ENCODE measurements at regions not wholly inside any gene's neighbourhood (a gene's known extent, or its start where the extent isn't known, plus 50 kb on each side); places are given as distances from the start of the nearest gene placed in this dataset.
"Not testable (repeated sequence)": the region's sequence is repeated elsewhere in the genome, so short reads cannot be mapped to it uniquely, and the experiment has no call there.

DNA sequence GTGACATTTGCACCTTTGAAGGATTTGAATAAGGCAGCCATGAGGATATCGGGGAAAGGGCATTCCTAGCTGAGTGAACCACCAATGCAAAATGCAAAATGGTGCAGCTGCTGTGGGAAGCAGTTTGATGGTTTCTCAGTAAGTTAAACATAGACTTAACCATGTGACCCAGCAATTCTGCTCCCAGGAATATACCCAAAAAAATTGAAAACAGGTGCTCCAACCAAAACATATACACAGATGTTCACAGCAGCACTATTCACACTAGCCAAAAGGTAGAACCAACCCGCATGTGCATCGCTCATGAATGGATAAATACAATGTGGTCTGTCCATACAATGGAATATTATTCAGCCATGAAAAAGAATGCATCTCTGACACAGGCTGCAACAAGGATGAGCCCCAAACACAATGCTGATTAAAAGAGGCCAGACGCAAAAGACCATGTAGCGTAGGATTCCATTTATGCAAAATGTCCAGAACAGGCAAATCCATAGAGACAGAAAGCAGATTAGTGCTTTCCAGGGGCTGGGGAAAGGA is 215.0 kb upstream of the MYL2 start:
- Mint-ChIP-seq H3K27ac (no peak overlapping the region), H3K4me1 (no peaks in the 10 kb centered on the region), H3K9me3 (peaks cover 0 to 19% (median 0%) of the 10 kb centered on the region in 9 donors), H3K27me3 (peaks cover 0 to 3% (median 0%) of the 10 kb centered on the region in 5 donors), H3K4me3 (no peak overlapping the region), H3K36me3 (peaks cover 0 to 15% (median 0%) of the 10 kb centered on the region in 3 donors)
- ATAC-seq (no peak), DNase-seq (no peak)
- POLR2A ChIA-PET: no interaction called here

DNA sequence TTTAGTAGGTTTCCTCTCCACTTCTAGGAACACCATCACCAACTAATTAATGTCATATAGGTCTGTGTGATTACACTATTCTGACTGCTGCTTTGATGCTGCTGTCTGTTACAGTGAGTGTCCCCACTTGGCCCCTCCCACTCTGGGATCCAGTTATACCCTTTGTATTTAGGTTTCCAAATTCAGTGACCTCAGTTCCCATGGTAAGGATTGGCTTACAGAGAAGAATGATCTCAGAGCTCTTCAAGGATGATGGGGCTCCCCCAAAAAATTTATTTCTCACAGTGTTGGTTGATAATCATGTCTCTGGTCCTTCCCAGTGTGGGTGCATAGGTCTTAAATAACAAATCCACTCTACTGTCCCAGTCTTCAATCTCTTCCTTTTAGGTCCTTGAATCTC is 210.0 kb upstream of the MYL2 start:
- peak overlapping the region in 1 of 10 donors; percentile 28 for H3K27ac Mint-ChIP-seq
- H3K4me1 Mint-ChIP-seq: peaks cover 0 to 4% (median under 1%) of the 10 kb centered on the region in 4 donors
- H3K36me3 Mint-ChIP-seq: peaks cover 0 to 9% (median 0%) of the 10 kb centered on the region in 3 donors
- peaks cover 0 to 3% (median 0%) of the 10 kb centered on the region in 5 donors for H3K27me3 Mint-ChIP-seq
- ATAC-seq: no peak
- POLR2A ChIA-PET: no interaction called here
- DNase-seq: no peak
- H3K9me3 Mint-ChIP-seq: peaks cover 0 to 14% (median 0%) of the 10 kb centered on the region in 9 donors
- H3K4me3 Mint-ChIP-seq: no peak overlapping the region

DNA sequence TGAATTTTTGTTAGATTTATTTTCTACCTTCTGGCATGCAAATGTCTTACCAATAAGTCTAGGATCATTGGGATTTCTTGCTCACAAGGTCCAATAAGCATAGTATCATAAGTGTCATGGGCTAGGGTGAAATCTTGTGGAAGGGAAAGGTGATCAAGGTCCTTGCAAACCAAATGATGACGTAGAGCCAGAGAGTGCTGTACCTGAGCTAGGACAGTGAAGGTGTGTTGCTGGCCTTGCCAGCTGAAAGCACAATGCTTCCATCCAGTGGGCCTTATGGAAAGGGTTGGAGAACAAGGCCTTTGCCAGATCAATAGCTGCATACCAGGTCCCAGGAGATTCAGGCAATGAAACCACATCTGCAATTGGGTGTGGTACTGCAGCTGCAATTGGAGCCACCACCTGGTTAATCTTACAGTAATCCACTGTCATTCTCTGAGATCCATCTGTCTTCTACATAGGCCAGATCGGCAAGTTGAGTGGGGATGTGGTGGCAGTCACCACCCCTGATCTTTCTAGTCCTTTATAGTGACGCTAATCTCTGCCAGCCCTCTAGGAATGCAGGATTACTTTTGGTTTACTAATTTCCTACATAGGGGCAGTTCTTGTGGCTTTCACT is 208.9 kb upstream of the MYL2 start:
- no peak for DNase-seq
- ATAC-seq: no peak
- H3K4me1 Mint-ChIP-seq: peaks cover 0 to 4% (median under 1%) of the 10 kb centered on the region in 4 donors
- no peaks in the 10 kb centered on the region for H3K36me3 Mint-ChIP-seq
- POLR2A ChIA-PET: no interaction called here
- peak overlapping the region in 1 of 10 donors; percentile 28 for H3K27ac Mint-ChIP-seq
- peaks cover 0 to 3% (median 0%) of the 10 kb centered on the region in 9 donors for H3K9me3 Mint-ChIP-seq
- H3K4me3 Mint-ChIP-seq: no peak overlapping the region
- no peaks in the 10 kb centered on the region for H3K27me3 Mint-ChIP-seq

DNA sequence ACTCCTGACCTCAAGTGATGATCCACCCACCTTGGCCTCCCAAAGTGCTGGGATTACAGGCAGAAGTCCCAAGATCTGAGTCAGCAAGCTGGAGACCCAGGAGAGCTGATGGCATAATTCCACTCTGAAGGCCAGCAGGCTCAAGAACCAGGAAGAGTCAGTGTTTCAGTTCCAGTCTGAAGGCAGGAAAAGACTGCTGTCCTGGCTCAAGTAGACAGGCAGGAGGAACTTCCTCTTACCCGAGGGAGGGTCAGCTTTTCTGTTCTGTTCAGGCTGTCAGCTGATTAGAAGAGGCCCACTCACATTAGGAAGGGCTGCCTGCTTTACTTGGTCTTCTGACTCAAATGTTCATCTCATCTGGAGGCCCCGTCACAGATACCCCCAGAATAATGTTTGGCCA is 206.0 kb upstream of the MYL2 start:
- Mint-ChIP-seq H3K36me3 (no peaks in the 10 kb centered on the region), H3K27ac (peak overlapping the region in 1 of 10 donors; percentile 57), H3K27me3 (peaks cover 0 to 7% (median 3%) of the 10 kb centered on the region in 5 donors), H3K4me1 (peaks cover 0 to 4% (median under 1%) of the 10 kb centered on the region in 4 donors), H3K4me3 (no peak overlapping the region), H3K9me3 (peaks cover 0 to 1% (median 0%) of the 10 kb centered on the region in 9 donors)
- no peak for DNase-seq
- no peak for ATAC-seq
- POLR2A ChIA-PET: no interaction called here

DNA sequence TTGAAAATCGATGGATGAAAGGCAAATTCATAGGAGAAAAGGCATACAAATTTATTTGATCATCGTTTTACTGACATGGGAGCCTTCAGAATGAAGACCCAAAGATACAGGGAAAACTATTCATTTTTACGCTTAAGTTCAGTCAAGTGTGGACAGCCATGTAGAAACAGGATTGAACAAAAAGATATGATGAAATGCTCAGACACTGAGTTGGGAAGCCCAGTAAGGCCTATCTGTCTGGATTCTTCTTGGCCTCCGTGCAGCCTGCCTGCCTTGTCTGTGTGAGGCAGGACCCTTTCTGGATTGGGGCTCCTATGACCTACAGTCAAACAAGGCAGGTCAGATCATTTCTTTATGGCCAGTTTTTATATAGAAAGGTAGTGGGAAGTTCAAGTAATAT is 203.8 kb upstream of the MYL2 start:
- peaks cover 0 to 4% (median under 1%) of the 10 kb centered on the region in 4 donors for H3K4me1 Mint-ChIP-seq
- POLR2A ChIA-PET: interaction anchor here (0.5 kb wide), 1 partner anchor 242 kb away, joined by 4 read pairs; no protein-coding TSS in a partner anchor
- no peak overlapping the region for H3K27ac Mint-ChIP-seq
- DNase-seq (no peak), ATAC-seq (no peak)
- H3K4me3 Mint-ChIP-seq: no peak overlapping the region
- peaks cover 0 to 9% (median 3%) of the 10 kb centered on the region in 5 donors for H3K27me3 Mint-ChIP-seq
- peaks cover 0 to 1% (median 0%) of the 10 kb centered on the region in 9 donors for H3K9me3 Mint-ChIP-seq
- no peaks in the 10 kb centered on the region for H3K36me3 Mint-ChIP-seq

DNA sequence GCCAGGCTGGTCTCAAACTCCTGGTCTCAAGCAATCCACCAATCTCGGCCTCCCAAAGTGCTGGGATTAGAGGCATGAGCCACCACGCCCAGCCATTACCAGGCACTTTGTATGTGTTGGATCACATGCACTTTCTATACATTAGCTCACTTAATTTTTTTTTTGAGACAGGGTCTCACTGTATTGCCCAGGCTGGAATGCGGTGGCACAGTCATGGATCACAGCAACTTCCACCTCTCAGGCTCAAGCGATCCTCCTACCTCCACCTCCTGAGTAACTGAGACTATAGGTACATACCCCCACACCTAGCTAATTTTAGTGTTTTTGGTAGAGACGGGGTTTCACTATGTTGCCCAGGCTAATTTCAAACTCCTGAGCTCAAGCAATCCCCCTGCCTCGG is 203.0 kb upstream of the MYL2 start:
- DNase-seq: no peak
- Mint-ChIP-seq H3K36me3 (no peaks in the 10 kb centered on the region), H3K4me1 (peaks cover 0 to 4% (median 0%) of the 10 kb centered on the region in 4 donors), H3K9me3 (peaks cover 0 to 1% (median 0%) of the 10 kb centered on the region in 9 donors), H3K27ac (no peak overlapping the region), H3K4me3 (no peak overlapping the region), H3K27me3 (peaks cover 0 to 9% (median 3%) of the 10 kb centered on the region in 5 donors)
- POLR2A ChIA-PET: no interaction called here
- no peak for ATAC-seq

DNA sequence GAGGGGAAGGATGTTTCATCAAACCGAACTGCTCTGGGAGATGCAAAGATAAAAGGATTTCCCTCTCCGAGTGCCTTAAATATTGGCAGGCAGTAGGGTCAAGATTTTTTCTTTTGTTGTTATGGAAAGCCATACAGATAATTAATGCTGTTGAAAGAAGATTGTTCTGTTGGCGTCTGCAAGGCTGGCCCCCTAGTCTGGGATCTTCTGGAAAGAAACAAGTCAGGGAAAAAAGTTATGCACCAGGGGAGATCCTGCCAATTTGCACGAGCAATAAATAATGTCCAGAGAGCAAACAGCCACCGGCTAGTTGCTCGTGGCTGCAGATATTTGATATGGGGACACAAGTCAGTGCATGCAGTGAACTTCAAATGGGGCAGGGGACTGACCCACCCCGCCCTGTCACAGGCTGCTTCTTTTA is 202.1 kb upstream of the MYL2 start:
- peaks cover 0 to 9% (median 3%) of the 10 kb centered on the region in 5 donors for H3K27me3 Mint-ChIP-seq
- no peak overlapping the region for H3K27ac Mint-ChIP-seq
- POLR2A ChIA-PET: no interaction called here
- no peaks in the 10 kb centered on the region for H3K36me3 Mint-ChIP-seq
- H3K4me3 Mint-ChIP-seq: no peak overlapping the region
- ATAC-seq (no peak), DNase-seq (no peak)
- peaks cover 0 to 4% (median 0%) of the 10 kb centered on the region in 4 donors for H3K4me1 Mint-ChIP-seq
- H3K9me3 Mint-ChIP-seq: peaks cover 0 to 1% (median 0%) of the 10 kb centered on the region in 9 donors

DNA sequence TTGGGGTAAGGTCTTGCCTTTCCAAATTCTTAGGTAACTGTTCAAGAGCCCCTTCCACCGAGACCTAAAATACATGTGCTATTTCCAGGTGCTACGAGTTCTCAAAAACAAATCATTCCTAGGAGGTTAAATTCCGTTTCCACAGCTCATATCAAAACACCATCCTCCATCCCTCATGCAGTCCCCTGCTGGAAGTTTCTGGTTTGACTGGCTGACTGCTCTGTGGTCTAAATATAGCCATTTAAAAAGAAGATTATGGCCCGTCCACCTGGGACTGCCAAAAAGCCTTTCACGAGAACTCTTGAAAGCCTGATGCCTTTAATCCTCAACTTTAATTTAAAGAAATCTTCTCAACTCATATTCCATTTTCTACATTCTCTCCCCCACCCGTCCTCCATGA is 201.5 kb upstream of the MYL2 start:
- H3K4me1 Mint-ChIP-seq: peaks cover 0 to 3% (median 0%) of the 10 kb centered on the region in 4 donors
- H3K36me3 Mint-ChIP-seq: no peaks in the 10 kb centered on the region
- peaks cover 0 to 1% (median 0%) of the 10 kb centered on the region in 9 donors for H3K9me3 Mint-ChIP-seq
- H3K27me3 Mint-ChIP-seq: peaks cover 0 to 9% (median 3%) of the 10 kb centered on the region in 5 donors
- H3K4me3 Mint-ChIP-seq: no peak overlapping the region
- no peak overlapping the region for H3K27ac Mint-ChIP-seq
- DNase-seq: no peak
- ATAC-seq: no peak
- POLR2A ChIA-PET: no interaction called here

DNA sequence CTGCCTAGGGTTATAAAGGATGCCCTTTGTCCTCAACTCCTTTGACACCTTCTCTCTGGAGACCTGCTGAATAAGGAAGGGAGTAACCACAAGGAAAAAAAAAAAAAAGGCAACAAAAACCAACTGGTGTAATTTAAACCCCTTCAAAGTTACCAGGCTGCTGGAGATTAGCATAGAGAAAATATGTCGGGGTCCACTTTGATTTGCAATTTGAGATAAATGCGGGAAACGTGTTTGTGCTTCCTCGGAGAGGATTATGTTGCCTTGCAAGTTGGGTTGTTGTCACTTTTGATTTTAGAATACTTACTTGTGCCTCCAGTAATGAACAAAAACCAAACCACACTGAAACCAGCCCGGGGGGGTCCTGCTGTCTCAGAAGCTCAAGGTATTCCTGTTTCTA is 200.2 kb upstream of the MYL2 start:
- ATAC-seq (no peak), DNase-seq (no peak)
- H3K4me3 Mint-ChIP-seq: no peak overlapping the region
- peaks cover 0 to 1% (median 0%) of the 10 kb centered on the region in 9 donors for H3K9me3 Mint-ChIP-seq
- H3K27ac Mint-ChIP-seq: no peak overlapping the region
- peaks cover 0 to 11% (median 3%) of the 10 kb centered on the region in 5 donors for H3K27me3 Mint-ChIP-seq
- no peaks in the 10 kb centered on the region for H3K4me1 Mint-ChIP-seq
- no peaks in the 10 kb centered on the region for H3K36me3 Mint-ChIP-seq
- POLR2A ChIA-PET: interaction anchor here (0.7 kb wide), 1 partner anchor 1297 kb away, joined by 4 read pairs; no protein-coding TSS in a partner anchor

DNA sequence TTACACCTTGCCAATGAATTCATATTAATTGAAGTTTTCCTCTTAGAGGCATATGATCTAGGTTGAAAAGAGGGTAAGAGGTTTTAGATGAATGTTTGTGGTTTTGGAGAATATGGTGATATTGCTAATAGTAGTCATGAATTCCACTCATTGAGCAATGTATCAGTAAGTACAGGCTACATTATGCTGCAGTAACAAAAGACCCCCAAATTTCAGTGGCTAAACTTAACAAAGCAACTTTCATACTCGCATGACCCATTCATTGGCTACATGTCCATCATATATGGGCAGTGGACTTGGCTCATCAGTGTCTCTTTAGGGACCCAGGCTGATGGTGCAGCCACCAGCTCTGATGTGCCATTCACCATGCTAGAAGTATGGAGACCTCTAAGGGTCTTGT is 196.6 kb upstream of the MYL2 start:
- Mint-ChIP-seq H3K9me3 (peaks cover 0 to 3% (median 0%) of the 10 kb centered on the region in 9 donors), H3K27me3 (peaks cover 0 to 5% (median under 1%) of the 10 kb centered on the region in 5 donors), H3K4me3 (no peak overlapping the region), H3K36me3 (no peaks in the 10 kb centered on the region), H3K27ac (no peak overlapping the region), H3K4me1 (peaks cover 0 to 11% (median 5%) of the 10 kb centered on the region in 4 donors)
- DNase-seq: no peak
- POLR2A ChIA-PET: no interaction called here
- ATAC-seq: no peak

DNA sequence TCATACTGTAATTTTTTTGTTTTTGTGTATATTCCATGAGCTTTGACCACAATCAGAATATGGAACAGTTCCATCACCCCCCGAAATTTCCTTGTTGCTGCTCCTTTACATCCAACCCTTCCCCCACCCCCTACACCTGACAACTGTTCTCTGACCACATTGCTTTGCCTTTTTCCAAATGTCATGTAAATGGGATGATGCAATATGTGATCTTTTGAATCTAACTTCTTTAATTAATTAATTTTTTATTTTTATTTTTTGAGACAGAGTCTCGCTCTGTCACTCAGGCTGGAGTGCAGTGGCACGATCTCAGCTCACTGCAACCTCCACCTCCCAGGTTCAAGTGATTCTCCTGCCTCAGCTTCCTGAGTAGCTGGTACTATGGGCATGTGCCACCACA is 192.9 kb upstream of the MYL2 start:
- DNase-seq, H3K9me3 Mint-ChIP-seq, ATAC-seq, H3K36me3 Mint-ChIP-seq, POLR2A ChIA-PET, H3K27me3 Mint-ChIP-seq, H3K4me3 Mint-ChIP-seq, H3K27ac Mint-ChIP-seq: not testable (repeated sequence)
- peaks cover 1 to 15% (median 11%) of the 10 kb centered on the region in 4 donors for H3K4me1 Mint-ChIP-seq

DNA sequence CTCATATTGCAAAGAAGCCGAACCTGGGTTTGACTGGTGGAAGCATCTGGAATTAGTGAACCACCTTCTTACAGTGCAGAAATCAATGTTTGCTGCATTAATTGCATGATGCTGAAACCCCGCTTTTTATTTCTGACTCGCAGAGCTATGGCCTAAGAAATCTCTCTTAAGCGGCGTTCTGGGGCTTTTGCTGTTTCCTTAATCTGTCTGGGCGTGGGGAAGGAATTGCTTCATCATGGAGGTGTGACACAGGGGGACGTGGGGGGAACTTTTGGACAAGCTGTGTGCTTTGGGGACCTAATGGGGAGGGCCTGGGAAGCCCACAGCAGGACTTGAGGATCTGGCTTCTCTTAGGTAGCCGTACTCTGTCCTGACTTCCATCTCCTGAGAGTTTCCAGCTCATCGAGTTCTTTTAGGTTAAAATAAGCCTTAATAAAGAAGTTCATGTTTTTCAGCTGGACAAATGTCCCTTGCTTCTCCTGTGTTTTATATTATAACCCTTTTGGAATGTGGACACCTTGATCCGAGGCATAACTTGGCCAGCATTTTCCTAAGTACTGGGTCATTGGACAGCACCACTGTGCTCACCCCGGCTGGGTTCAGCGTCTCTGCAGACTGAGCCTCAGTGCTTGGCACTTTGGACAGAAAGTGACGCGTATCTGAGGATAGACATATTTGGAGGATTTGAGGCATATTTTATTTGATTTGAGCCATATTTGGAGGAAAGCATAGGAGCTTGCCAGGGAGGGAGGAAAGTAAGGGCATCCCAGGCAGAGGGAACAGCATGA is 192.1 kb upstream of the MYL2 start:
- Mint-ChIP-seq H3K4me3 (peak overlapping the region in 1 of 10 donors; percentile 5), H3K27me3 (peaks cover 0 to 3% (median 0%) of the 10 kb centered on the region in 5 donors), H3K36me3 (no peaks in the 10 kb centered on the region), H3K9me3 (peaks cover 0 to 3% (median 0%) of the 10 kb centered on the region in 9 donors), H3K4me1 (peaks cover 2 to 15% (median 11%) of the 10 kb centered on the region in 4 donors), H3K27ac (peak overlapping the region in 1 of 10 donors; percentile 15)
- ATAC-seq (no peak), DNase-seq (no peak)
- POLR2A ChIA-PET: no interaction called here

DNA sequence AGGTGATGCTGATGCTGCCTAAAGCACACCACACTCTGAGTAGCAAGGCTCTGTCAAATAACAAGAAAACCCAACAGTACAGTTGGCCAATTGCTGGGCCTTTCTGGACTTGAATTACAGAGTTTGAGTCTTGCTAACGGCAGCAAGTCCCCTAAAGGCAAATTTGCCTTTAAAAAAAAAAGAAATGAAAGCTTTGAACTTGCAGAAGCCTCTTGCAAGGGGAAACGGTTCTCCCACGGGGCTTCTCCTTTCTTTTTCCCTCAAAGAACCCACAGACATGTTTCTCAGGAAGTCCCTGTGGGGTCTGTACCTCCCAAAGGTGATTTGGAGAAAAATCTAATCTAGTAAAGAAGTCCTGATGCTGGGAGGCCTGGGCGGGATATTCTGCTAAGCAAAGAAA is 191.3 kb upstream of the MYL2 start:
- Mint-ChIP-seq H3K27ac (peak overlapping the region in 2 of 10 donors; percentile 23 to 42), H3K36me3 (no peaks in the 10 kb centered on the region), H3K9me3 (peaks cover 0 to 3% (median 0%) of the 10 kb centered on the region in 9 donors), H3K4me1 (peaks cover 3 to 15% (median 11%) of the 10 kb centered on the region in 4 donors), H3K4me3 (peak overlapping the region in 1 of 10 donors; percentile 5), H3K27me3 (peaks cover 0 to 3% (median 0%) of the 10 kb centered on the region in 5 donors)
- DNase-seq (no peak), ATAC-seq (no peak)
- POLR2A ChIA-PET: no interaction called here

Measured in naive thymus-derived CD8-positive, alpha-beta T cell (primary cell).